HepG2 (cell line): ENCODE measurements at regions not wholly inside any gene's neighbourhood (a gene's known extent, or its start where the extent isn't known, plus 50 kb on each side); places are given as distances from the start of the nearest gene placed in this dataset.

Experiments
- ATAC-seq: fragments of 200-7000 bp; cut with Tn5 transposase; 3 replicates; pipeline ENCODE4 v1.9.1; 2020; ENCODE audit warnings: mild to moderate bottlenecking, moderate library complexity
- BruUV-seq: library from RNA; stranded (reverse); fragments of 400-500 nt; replicated peaks from 2 replicates; lab custom pipeline; 2021; lab: Mats Ljungman, UMichigan
- CTCF ChIA-PET: fragments of 300-600 bp; formaldehyde crosslinking; extraction: SDS; loops from one replicate; lab custom pipeline; 2021; ENCODE audit warnings: low total read pairs, inconsistent platforms, low intra/inter-chr PET ratio; lab: Yijun Ruan, JAX
- POLR2A ChIA-PET: fragments of 350-600 bp; sonication (Branson Sonifier 250); formaldehyde crosslinking; loops from one replicate; lab custom pipeline; 2020; ENCODE audit warnings: antibody characterized with exemption, inconsistent platforms; lab: Yijun Ruan, JAX
- DNase-seq: peaks from one replicate; pipeline ENCODE4 v3.0.0-alpha.2; 2015; ENCODE audit warnings: low spot score
- FAIRE-seq: peaks from 3 replicates; lab custom pipeline; 2011; peaks lifted over from hg19 to GRCh38; lab: Jason Lieb, UNC
- H2AFZ ChIP-seq: one replicate; pipeline ENCODE4 v1.6.1; 2011; ENCODE audit warnings: low read length, inconsistent platforms
- H3K27ac ChIP-seq: fragments of 300-600 bp; 3 replicates; pipeline ENCODE4 v1.8.0; 2011; ENCODE audit warnings: mixed run types, mild to moderate bottlenecking, mixed read lengths, low read length, inconsistent platforms; ENCODE audit not compliant: insufficient read depth; ENCODE audit errors: extremely low read length
- H3K27me3 ChIP-seq, 2 experiments: fragments of 200-600 bp in 1 of 2; 2 replicates in 1 of 2; 3 replicates in 1 of 2; pipeline versions ENCODE4 v1.6.0 to v1.8.0; 2011; ENCODE audit warnings: low read length in 2 of 2, mild to moderate bottlenecking in 2 of 2, moderate library complexity in 2 of 2, inconsistent platforms in 1 of 2; ENCODE audit not compliant: insufficient read depth in 2 of 2, control insufficient read depth in 1 of 2
- H3K36me3 ChIP-seq, 2 experiments: fragments of 200-600 bp in 1 of 2; replicated peaks in 1 of 2; 2 replicates in 1 of 2; 3 replicates in 1 of 2; pipeline versions ENCODE4 v1.5.1 to v1.8.0; 2011; ENCODE audit warnings: low read length in 2 of 2, inconsistent platforms in 1 of 2; ENCODE audit not compliant: insufficient read depth in 2 of 2, control insufficient read depth in 1 of 2
- H3K4me1 ChIP-seq: 2 replicates; pipeline ENCODE4 v1.5.1; 2012; ENCODE audit warnings: low read length, inconsistent platforms; ENCODE audit not compliant: insufficient read depth
- H3K4me2 ChIP-seq: 2 replicates; pipeline ENCODE4 v1.6.0; 2011; ENCODE audit warnings: low read depth, low read length, inconsistent platforms
- H3K4me3 ChIP-seq, 3 experiments: fragments of 200-600 bp in 1 of 3; sonication (generic), shearing (Covaris generic) in 1 of 3; replicated peaks in 1 of 3; 2 replicates each; pipeline ENCODE4 v1.5.1; 2011 to 2016; ENCODE audit warnings: low read length in 3 of 3, inconsistent platforms in 2 of 3, low read depth in 2 of 3, mild to moderate bottlenecking in 2 of 3, control low read depth in 1 of 3, mixed read lengths in 1 of 3; ENCODE audit not compliant: insufficient read depth in 1 of 3
- H3K79me2 ChIP-seq: one replicate; pipeline ENCODE4 v1.6.1; 2011; ENCODE audit warnings: low read length, inconsistent platforms; ENCODE audit not compliant: insufficient read depth
- H3K9ac ChIP-seq: 2 replicates; pipeline ENCODE4 v1.6.0; 2011; ENCODE audit warnings: mild to moderate bottlenecking, low read depth, low read length, inconsistent platforms; ENCODE audit not compliant: insufficient read depth
- H3K9me3 ChIP-seq: 2 replicates; pipeline ENCODE4 v1.5.1; 2012; ENCODE audit warnings: mild to moderate bottlenecking, low read length
- H4K20me1 ChIP-seq: 2 replicates; pipeline ENCODE4 v1.6.0; 2011; ENCODE audit warnings: inconsistent platforms, mild to moderate bottlenecking, low read length, moderate library complexity; ENCODE audit not compliant: insufficient read depth
- CREB1 ChIP-seq, 2 experiments: fragments of 450-650 bp in 1 of 2; IDR thresholded peaks; 2 replicates each; pipeline ENCODE4 v1.6.1; 2016 to 2017; ENCODE audit warnings: control low read depth in 1 of 2, mild to moderate bottlenecking in 1 of 2, missing compliant biosample characterization in 1 of 2, missing genetic modification characterization in 1 of 2
- GPN1 ChIP-seq: sonication (generic); formaldehyde crosslinking; IDR thresholded peaks from 2 replicates; pipeline ENCODE4 v1.5.1; 2020; ENCODE audit warnings: missing genetic modification reagents, borderline replicate concordance
- POLR2A ChIP-seq, 2 experiments: IDR thresholded peaks; 2 replicates each; pipeline ENCODE4 v1.6.1; 2011; ENCODE audit warnings: low read depth in 2 of 2, low read length in 2 of 2, mild to moderate bottlenecking in 1 of 2, moderate library complexity in 1 of 2; ENCODE audit not compliant: insufficient read depth in 1 of 2
- RFX3 ChIP-seq: IDR thresholded peaks from 2 replicates; pipeline ENCODE4 v1.6.1; 2016; ENCODE audit warnings: missing biosample characterization, missing genetic modification reagents
- TAF15 ChIP-seq: fragments of 200-400 bp; formaldehyde crosslinking; IDR thresholded peaks from one replicate; pipeline ENCODE4 v1.6.1; 2018; ENCODE audit warnings: mild to moderate bottlenecking, low read depth, low read length; ENCODE audit not compliant: poor library complexity, severe bottlenecking
- U2AF2 ChIP-seq: fragments of 200-400 bp; formaldehyde crosslinking; IDR thresholded peaks from 2 replicates; pipeline ENCODE4 v1.6.1; 2017; ENCODE audit warnings: low read depth, mild to moderate bottlenecking, low read length
- ZNF552 ChIP-seq: sonication (generic); formaldehyde crosslinking; IDR thresholded peaks from 2 replicates; pipeline ENCODE4 v1.9.0; 2022; ENCODE audit warnings: missing genetic modification reagents, mild to moderate bottlenecking, borderline replicate concordance
- ZNF773 ChIP-seq: sonication (generic); formaldehyde crosslinking; IDR thresholded peaks from 2 replicates; pipeline ENCODE4 v1.4.0; 2020; ENCODE audit warnings: missing genetic modification reagents, borderline replicate concordance
- ZNF776 ChIP-seq: sonication (generic); formaldehyde crosslinking; IDR thresholded peaks from 2 replicates; pipeline ENCODE4 v1.4.0; 2020; ENCODE audit warnings: mild to moderate bottlenecking, missing genetic modification reagents
- WGBS: methylation state at CpG from one replicate; pipeline ENCODE4 v1.1.6; 2017; ENCODE audit warnings: low lambda C conversion rate; 5-methylcytosine and 5-hydroxymethylcytosine counted together
- in situ Hi-C: cut with HindIII; loops from 2 replicates; pipeline ENCODE4 v1.10.0; 2017; ENCODE audit warnings: low pct_unique_long_range_greater_than_20kb; ENCODE audit not compliant: extremely low pct_ligation_motif_present
- intact Hi-C: fragments of 100-400 bp; cut with micrococcal nuclease; formaldehyde crosslinking; loops from one replicate; pipeline ENCODE4 v1.10.0; 2022; ENCODE audit not compliant: unreplicated experiment
- TF ChIP-seq, protein P1 (sequence below): sonication (generic); formaldehyde crosslinking; conservative IDR thresholded peaks from 2 replicates; pipeline ENCODE4 v1.4.0; 2020; ENCODE audit warnings: missing genetic modification reagents
- TF ChIP-seq, protein P2 (sequence below): sonication (generic); formaldehyde crosslinking; IDR thresholded peaks from 2 replicates; pipeline ENCODE4 v1.5.1; 2020; ENCODE audit warnings: mild to moderate bottlenecking, missing genetic modification reagents, borderline replicate concordance
- TF ChIP-seq, protein P3 (sequence below): sonication (generic); formaldehyde crosslinking; IDR thresholded peaks from 2 replicates; pipeline ENCODE4 v1.4.0; 2020; ENCODE audit warnings: mild to moderate bottlenecking, missing genetic modification reagents

DNA sequence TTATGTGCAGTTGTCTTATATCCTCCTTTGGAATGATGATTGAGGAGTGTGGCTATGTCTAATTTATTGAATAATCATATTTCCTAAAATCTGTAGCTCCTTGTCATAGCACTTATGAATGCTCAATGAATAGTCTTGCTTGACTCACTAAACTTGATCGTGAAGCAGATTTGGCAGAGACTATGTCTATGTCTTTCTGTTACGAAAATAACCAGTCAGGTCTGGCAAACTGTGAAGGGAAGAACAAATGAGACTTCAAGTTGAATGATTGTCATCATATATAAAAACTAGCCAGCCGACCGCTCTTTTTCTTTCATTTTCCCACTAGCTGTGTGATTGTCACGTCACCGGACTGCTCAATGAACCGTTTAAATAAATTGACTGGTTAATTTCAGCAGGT is 1303.9 kb upstream of the GJE1 start:
- DNase-seq (no peak), FAIRE-seq (no peak), ATAC-seq (no peak)
- intact Hi-C loops (no loop called here), in situ Hi-C loops (no loop called here)
- H3K27ac ChIP-seq = no peak overlapping the region
- H3K4me2 ChIP-seq = no peak overlapping the region
- H3K9me3 ChIP-seq = no peaks in the 10 kb centered on the region
- H2AFZ ChIP-seq = no peak overlapping the region
- ChIA-PET POLR2A (no interaction called here), CTCF (no interaction called here)
- 93% methylated on average over 7 of the region's 7 CpGs for WGBS
- no peak overlapping the region for H3K9ac ChIP-seq
- H4K20me1 ChIP-seq = no peaks in the 10 kb centered on the region
- H3K36me3 ChIP-seq = no peaks in the 10 kb centered on the region
- H3K4me1 ChIP-seq = no peaks in the 10 kb centered on the region
- H3K27me3 ChIP-seq = no peaks in the 10 kb centered on the region
- no TSS peak for BruUV-seq
- H3K4me3 ChIP-seq = no peak overlapping the region
- TF ChIP-seq CREB1 (IDR thresholded peaks at IDR 0.05) (no peak), CREB1 (CRISPR knock-in tag; IDR thresholded peaks at IDR 0.05) (no peak), GPN1 (CRISPR knock-in tag) (no peak), ZNF552 (no peak), RFX3 (CRISPR knock-in tag) (no peak), U2AF2 (no peak), ZNF773 (CRISPR knock-in tag) (no peak), ZNF776 (no peak), TAF15 (no peak), POLR2A (IDR thresholded peaks at IDR 0.05; ENCODE audit: insufficient read depth in 1 of 2, low read depth in 2 of 2, low read length in 2 of 2) (no peak)
- TF ChIP-seq, protein P1, sequence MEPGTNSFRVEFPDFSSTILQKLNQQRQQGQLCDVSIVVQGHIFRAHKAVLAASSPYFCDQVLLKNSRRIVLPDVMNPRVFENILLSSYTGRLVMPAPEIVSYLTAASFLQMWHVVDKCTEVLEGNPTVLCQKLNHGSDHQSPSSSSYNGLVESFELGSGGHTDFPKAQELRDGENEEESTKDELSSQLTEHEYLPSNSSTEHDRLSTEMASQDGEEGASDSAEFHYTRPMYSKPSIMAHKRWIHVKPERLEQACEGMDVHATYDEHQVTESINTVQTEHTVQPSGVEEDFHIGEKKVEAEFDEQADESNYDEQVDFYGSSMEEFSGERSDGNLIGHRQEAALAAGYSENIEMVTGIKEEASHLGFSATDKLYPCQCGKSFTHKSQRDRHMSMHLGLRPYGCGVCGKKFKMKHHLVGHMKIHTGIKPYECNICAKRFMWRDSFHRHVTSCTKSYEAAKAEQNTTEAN = no peak
- TF ChIP-seq, protein P2, sequence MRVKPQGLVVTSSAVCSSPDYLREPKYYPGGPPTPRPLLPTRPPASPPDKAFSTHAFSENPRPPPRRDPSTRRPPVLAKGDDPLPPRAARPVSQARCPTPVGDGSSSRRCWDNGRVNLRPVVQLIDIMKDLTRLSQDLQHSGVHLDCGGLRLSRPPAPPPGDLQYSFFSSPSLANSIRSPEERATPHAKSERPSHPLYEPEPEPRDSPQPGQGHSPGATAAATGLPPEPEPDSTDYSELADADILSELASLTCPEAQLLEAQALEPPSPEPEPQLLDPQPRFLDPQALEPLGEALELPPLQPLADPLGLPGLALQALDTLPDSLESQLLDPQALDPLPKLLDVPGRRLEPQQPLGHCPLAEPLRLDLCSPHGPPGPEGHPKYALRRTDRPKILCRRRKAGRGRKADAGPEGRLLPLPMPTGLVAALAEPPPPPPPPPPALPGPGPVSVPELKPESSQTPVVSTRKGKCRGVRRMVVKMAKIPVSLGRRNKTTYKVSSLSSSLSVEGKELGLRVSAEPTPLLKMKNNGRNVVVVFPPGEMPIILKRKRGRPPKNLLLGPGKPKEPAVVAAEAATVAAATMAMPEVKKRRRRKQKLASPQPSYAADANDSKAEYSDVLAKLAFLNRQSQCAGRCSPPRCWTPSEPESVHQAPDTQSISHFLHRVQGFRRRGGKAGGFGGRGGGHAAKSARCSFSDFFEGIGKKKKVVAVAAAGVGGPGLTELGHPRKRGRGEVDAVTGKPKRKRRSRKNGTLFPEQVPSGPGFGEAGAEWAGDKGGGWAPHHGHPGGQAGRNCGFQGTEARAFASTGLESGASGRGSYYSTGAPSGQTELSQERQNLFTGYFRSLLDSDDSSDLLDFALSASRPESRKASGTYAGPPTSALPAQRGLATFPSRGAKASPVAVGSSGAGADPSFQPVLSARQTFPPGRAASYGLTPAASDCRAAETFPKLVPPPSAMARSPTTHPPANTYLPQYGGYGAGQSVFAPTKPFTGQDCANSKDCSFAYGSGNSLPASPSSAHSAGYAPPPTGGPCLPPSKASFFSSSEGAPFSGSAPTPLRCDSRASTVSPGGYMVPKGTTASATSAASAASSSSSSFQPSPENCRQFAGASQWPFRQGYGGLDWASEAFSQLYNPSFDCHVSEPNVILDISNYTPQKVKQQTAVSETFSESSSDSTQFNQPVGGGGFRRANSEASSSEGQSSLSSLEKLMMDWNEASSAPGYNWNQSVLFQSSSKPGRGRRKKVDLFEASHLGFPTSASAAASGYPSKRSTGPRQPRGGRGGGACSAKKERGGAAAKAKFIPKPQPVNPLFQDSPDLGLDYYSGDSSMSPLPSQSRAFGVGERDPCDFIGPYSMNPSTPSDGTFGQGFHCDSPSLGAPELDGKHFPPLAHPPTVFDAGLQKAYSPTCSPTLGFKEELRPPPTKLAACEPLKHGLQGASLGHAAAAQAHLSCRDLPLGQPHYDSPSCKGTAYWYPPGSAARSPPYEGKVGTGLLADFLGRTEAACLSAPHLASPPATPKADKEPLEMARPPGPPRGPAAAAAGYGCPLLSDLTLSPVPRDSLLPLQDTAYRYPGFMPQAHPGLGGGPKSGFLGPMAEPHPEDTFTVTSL (CRISPR knock-in tag) = no peak
- TF ChIP-seq, protein P3, sequence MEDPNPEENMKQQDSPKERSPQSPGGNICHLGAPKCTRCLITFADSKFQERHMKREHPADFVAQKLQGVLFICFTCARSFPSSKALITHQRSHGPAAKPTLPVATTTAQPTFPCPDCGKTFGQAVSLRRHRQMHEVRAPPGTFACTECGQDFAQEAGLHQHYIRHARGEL = no peak
- TF ChIP-seq, all 625 proteins: peak for 0
- H3K79me2 ChIP-seq = no peaks in the 10 kb centered on the region
